ENCODE measurements at regions not wholly inside any gene's neighbourhood (a gene's known extent, or its start where the extent isn't known, plus 50 kb on each side); places are given as distances from the start of the nearest gene placed in this dataset.

- H3K9me3 ChIP-seq, result peaks cover 8 to 9% of the 10 kb centered on the region in 2 donors
- no peak for DNase-seq (ENCODE audit: low spot score in 2 of 2)
- intact Hi-C loops (cut with DNase I; ENCODE audit: low total_unique reads), result no loop called here
- H3K4me3 ChIP-seq, result no peak overlapping the region
- H3K27ac ChIP-seq, result no peak overlapping the region
- TF ChIP-seq, protein P1, sequence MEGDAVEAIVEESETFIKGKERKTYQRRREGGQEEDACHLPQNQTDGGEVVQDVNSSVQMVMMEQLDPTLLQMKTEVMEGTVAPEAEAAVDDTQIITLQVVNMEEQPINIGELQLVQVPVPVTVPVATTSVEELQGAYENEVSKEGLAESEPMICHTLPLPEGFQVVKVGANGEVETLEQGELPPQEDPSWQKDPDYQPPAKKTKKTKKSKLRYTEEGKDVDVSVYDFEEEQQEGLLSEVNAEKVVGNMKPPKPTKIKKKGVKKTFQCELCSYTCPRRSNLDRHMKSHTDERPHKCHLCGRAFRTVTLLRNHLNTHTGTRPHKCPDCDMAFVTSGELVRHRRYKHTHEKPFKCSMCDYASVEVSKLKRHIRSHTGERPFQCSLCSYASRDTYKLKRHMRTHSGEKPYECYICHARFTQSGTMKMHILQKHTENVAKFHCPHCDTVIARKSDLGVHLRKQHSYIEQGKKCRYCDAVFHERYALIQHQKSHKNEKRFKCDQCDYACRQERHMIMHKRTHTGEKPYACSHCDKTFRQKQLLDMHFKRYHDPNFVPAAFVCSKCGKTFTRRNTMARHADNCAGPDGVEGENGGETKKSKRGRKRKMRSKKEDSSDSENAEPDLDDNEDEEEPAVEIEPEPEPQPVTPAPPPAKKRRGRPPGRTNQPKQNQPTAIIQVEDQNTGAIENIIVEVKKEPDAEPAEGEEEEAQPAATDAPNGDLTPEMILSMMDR (IDR thresholded peaks at IDR 0.05), result no peak
- TF ChIP-seq POLR2AphosphoS5 (IDR thresholded peaks at IDR 0.05), result no peak
- no peak for TF ChIP-seq POLR2A (IDR thresholded peaks at IDR 0.05)
- no peaks in the 10 kb centered on the region for H3K36me3 ChIP-seq
- H3K27me3 ChIP-seq, result no peaks in the 10 kb centered on the region
- H3K4me1 ChIP-seq, result no peaks in the 10 kb centered on the region
Observed at GRCh38 chr2:136179602-136179975, 61.6 kb upstream of the CXCR4 start.

DNA sequence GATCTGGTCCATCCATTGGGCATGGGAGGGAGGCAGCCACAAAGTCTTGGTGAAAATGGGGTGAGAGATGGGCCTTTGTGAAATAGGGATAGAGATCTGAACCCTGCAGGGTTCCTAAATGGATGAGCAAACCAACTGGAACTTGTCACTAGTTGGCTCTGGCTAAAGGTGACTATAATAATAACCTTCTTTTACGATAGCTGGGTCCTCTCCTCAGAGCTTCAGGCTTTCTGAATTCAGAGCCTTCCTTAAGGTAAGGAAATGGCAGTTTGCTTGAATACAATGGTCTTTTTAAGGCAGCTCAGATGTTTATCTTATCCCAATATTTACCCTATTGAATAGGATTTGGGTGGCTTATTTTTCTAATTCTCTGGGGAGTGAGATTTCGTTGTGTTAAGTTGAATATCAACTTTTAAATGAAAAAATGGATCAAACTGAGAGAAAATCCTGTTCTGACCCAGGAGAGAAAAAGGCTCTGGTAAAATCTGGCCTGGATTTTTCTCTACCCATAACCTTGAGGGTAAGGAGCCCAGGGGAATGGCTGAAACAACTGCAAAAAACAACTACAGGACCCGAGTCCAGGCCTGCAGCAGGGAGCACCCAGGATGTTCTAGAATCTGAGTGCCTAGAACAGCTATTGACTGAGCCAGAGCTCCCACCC, 61.1 kb upstream of the CXCR4 start:
- TF ChIP-seq, protein P1 (IDR thresholded peaks at IDR 0.05), result no peak
- TF ChIP-seq POLR2A (IDR thresholded peaks at IDR 0.05), result no peak
- no peak for TF ChIP-seq POLR2AphosphoS5 (IDR thresholded peaks at IDR 0.05)
- intact Hi-C loops (cut with DNase I; ENCODE audit: low total_unique reads), result no loop called here
- H3K36me3 ChIP-seq, result no peaks in the 10 kb centered on the region
- no peaks in the 10 kb centered on the region for H3K27me3 ChIP-seq
- no peak overlapping the region for H3K4me3 ChIP-seq
- H3K27ac ChIP-seq, result peak overlapping the region in 1 of 2 donors; percentile 38
- peaks cover 8 to 9% of the 10 kb centered on the region in 2 donors for H3K9me3 ChIP-seq
- H3K4me1 ChIP-seq, result no peaks in the 10 kb centered on the region
- DNase-seq (ENCODE audit: low spot score in 2 of 2), result no peak

GRCh38 chr2:136175868-136176267, 57.9 kb upstream of the CXCR4 start:
- Histone ChIP-seq H3K9me3 (peaks cover 3 to 5% of the 10 kb centered on the region in 2 donors), H3K4me1 (no peaks in the 10 kb centered on the region), H3K4me3 (no peak overlapping the region), H3K27me3 (no peaks in the 10 kb centered on the region), H3K27ac (no peak overlapping the region), H3K36me3 (no peaks in the 10 kb centered on the region)
- intact Hi-C loops (cut with DNase I; ENCODE audit: low total_unique reads), result no loop called here
- DNase-seq (ENCODE audit: low spot score in 2 of 2), result no peak
- TF ChIP-seq, protein P1 (IDR thresholded peaks at IDR 0.05), result no peak
- no peak for TF ChIP-seq POLR2A (IDR thresholded peaks at IDR 0.05)
- TF ChIP-seq POLR2AphosphoS5 (IDR thresholded peaks at IDR 0.05), result no peak

- H3K4me1 ChIP-seq, result no peaks in the 10 kb centered on the region
- no peaks in the 10 kb centered on the region for H3K27me3 ChIP-seq
- H3K9me3 ChIP-seq, result peaks cover 0 to under 1% of the 10 kb centered on the region in 2 donors
- H3K36me3 ChIP-seq, result no peaks in the 10 kb centered on the region
- no peak overlapping the region for H3K4me3 ChIP-seq
- TF ChIP-seq, protein P1 (IDR thresholded peaks at IDR 0.05), result no peak
- TF ChIP-seq POLR2A (IDR thresholded peaks at IDR 0.05) (no peak), POLR2AphosphoS5 (IDR thresholded peaks at IDR 0.05) (no peak)
- no peak overlapping the region for H3K27ac ChIP-seq
- DNase-seq (ENCODE audit: low spot score in 2 of 2), result no peak
- intact Hi-C loops (cut with DNase I; ENCODE audit: low total_unique reads), result no loop called here
Observed at GRCh38 chr2:136175466-136175865, 57.5 kb upstream of the CXCR4 start.

DNA sequence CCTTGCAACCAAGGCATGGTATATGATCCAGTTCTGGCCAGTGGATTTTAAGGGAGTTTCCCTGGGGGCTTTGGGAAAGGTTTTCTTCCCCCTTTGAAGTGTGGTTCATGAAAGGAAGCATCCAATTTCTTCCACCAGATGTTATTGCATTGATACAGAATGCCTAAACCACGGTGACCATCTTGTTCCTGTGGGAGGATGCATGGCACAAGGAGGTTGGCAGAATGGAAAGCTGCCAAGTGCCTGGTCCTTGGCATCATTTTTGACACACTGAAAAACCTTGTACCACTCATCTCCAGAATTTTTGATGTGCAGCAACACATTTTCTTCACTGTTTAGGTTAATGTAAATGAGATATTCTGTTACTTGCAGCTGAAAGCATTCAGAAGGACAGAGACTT, 55.2 kb upstream of the CXCR4 start:
- intact Hi-C loops (cut with DNase I; ENCODE audit: low total_unique reads), result no loop called here
- Histone ChIP-seq H3K9me3 (no peaks in the 10 kb centered on the region), H3K36me3 (no peaks in the 10 kb centered on the region), H3K4me1 (no peaks in the 10 kb centered on the region), H3K27me3 (no peaks in the 10 kb centered on the region), H3K27ac (no peak overlapping the region), H3K4me3 (no peak overlapping the region)
- no peak for DNase-seq (ENCODE audit: low spot score in 2 of 2)
- TF ChIP-seq POLR2A (IDR thresholded peaks at IDR 0.05) (no peak), POLR2AphosphoS5 (IDR thresholded peaks at IDR 0.05) (no peak)
- TF ChIP-seq, protein P1 (IDR thresholded peaks at IDR 0.05), result no peak

All from breast epithelium (tissue), 4 donors.